G401 (cell line): ENCODE measurements at regions not wholly inside any gene's neighbourhood (a gene's known extent, or its start where the extent isn't known, plus 50 kb on each side); places are given as distances from the start of the nearest gene placed in this dataset.
"Not testable (repeated sequence)": the region's sequence is repeated elsewhere in the genome, so short reads cannot be mapped to it uniquely, and the experiment has no call there.

Source experiments
- DNase-seq: peaks from one replicate; pipeline ENCODE4 v3.0.0-alpha.2; 2015; ENCODE audit warnings: low spot score
- in situ Hi-C: cut with HindIII; loops from 2 replicates; pipeline ENCODE4 v1.10.0; 2016; ENCODE audit warnings: low sequenced_read_pairs, mixed read lengths

GRCh38 chr5:135279328-135279727, 119.7 kb downstream of the MACROH2A1 start:
- in situ Hi-C loops: no loop called here
- DNase-seq: no peak

- DNase-seq: no peak
- in situ Hi-C loops: no loop called here
Measured at GRCh38 chr5:135276151-135276550, 122.9 kb downstream of the MACROH2A1 start.

- in situ Hi-C loops: no loop called here
- DNase-seq: no peak
Measured at GRCh38 chr5:135273212-135273611, 125.8 kb downstream of the MACROH2A1 start.

- in situ Hi-C loops: no loop called here
- no peak for DNase-seq
Measured at GRCh38 chr5:135272311-135272805, 126.7 kb downstream of the MACROH2A1 start.

GRCh38 chr5:135271533-135272310, 127.3 kb downstream of the MACROH2A1 start:
- DNase-seq: no peak
- in situ Hi-C loops: no loop called here

- DNase-seq: no peak
- in situ Hi-C loops: no loop called here
Measured at GRCh38 chr5:135269931-135270421, 129.1 kb downstream of the MACROH2A1 start.

GRCh38 chr5:135269199-135269598, 129.8 kb downstream of the MACROH2A1 start:
- no peak for DNase-seq
- in situ Hi-C loops: no loop called here

GRCh38 chr5:135266975-135267374, 132.1 kb downstream of the MACROH2A1 start:
- DNase-seq: no peak

GRCh38 chr5:135266303-135266635, 132.8 kb downstream of the MACROH2A1 start:
- no peak for DNase-seq
- in situ Hi-C loops: no loop called here

More at GRCh38 chr5:135266975-135267374, 132.1 kb downstream of the MACROH2A1 start:
- in situ Hi-C loops: no loop called here

- in situ Hi-C loops: no loop called here
- DNase-seq: no peak
Measured at GRCh38 chr5:135265497-135266302, 133.3 kb downstream of the MACROH2A1 start.

GRCh38 chr5:135264451-135265440, 134.3 kb downstream of the MACROH2A1 start:
- no peak for DNase-seq
- in situ Hi-C loops: no loop called here

- in situ Hi-C loops: no loop called here
- no peak for DNase-seq
Measured at GRCh38 chr5:135263022-135263668, 135.9 kb downstream of the MACROH2A1 start.

- in situ Hi-C loops: no loop called here
- DNase-seq: no peak
Measured at GRCh38 chr5:135262364-135262763, 136.7 kb downstream of the MACROH2A1 start.

GRCh38 chr5:135260108-135260507, 138.9 kb downstream of the MACROH2A1 start:
- DNase-seq, in situ Hi-C loops: not testable (repeated sequence)

- in situ Hi-C loops: no loop called here
- no peak for DNase-seq
Measured at GRCh38 chr5:135255461-135256178, 143.4 kb downstream of the MACROH2A1 start.

- no peak for DNase-seq
- in situ Hi-C loops: no loop called here
Measured at GRCh38 chr5:135254183-135254582, 144.8 kb downstream of the MACROH2A1 start.

GRCh38 chr5:135253601-135254178, 145.3 kb downstream of the MACROH2A1 start:
- no peak for DNase-seq
- in situ Hi-C loops: no loop called here

- no peak for DNase-seq
- in situ Hi-C loops: no loop called here
Measured at GRCh38 chr5:135251093-135251492, 147.9 kb downstream of the MACROH2A1 start.
